ENCODE measurements at regions not wholly inside any gene's neighbourhood (a gene's known extent, or its start where the extent isn't known, plus 50 kb on each side); places are given as distances from the start of the nearest gene placed in this dataset.

GRCh38 chr14:46399049-46399448 is 252.5 kb downstream of the RPL10L start:
- H3K36me3 ChIP-seq (ENCODE audit: control insufficient read depth, insufficient read depth, low read length), result no peaks in the 10 kb centered on the region
- no peaks in the 10 kb centered on the region for H3K27me3 ChIP-seq (replicated peaks; ENCODE audit: control insufficient read depth, insufficient read depth, low read length)
- no peak overlapping the region for H3K4me3 ChIP-seq (replicated peaks; ENCODE audit: low read depth, low read length)
- no peak for TF ChIP-seq CTCF (IDR thresholded peaks at IDR 0.05; ENCODE audit: insufficient read depth, low read length, poor library complexity, severe bottlenecking)
- no peak for DNase-seq (ENCODE audit: extremely low read depth, insufficient read length)

- no peak overlapping the region for H3K4me3 ChIP-seq (replicated peaks; ENCODE audit: low read depth, low read length)
- DNase-seq (ENCODE audit: extremely low read depth, insufficient read length), result no peak
- H3K36me3 ChIP-seq (ENCODE audit: control insufficient read depth, insufficient read depth, low read length), result no peaks in the 10 kb centered on the region
- no peak for TF ChIP-seq CTCF (IDR thresholded peaks at IDR 0.05; ENCODE audit: insufficient read depth, low read length, poor library complexity, severe bottlenecking)
- H3K27me3 ChIP-seq (replicated peaks; ENCODE audit: control insufficient read depth, insufficient read depth, low read length), result no peaks in the 10 kb centered on the region
These were observed 267.0 kb downstream of the RPL10L start for GRCh38 chr14:46384611-46385010.

GRCh38 chr14:46381674-46382073 is 269.9 kb downstream of the RPL10L start:
- DNase-seq (ENCODE audit: extremely low read depth, insufficient read length), result no peak
- Histone ChIP-seq H3K27me3 (replicated peaks; ENCODE audit: control insufficient read depth, insufficient read depth, low read length) (no peaks in the 10 kb centered on the region), H3K4me3 (replicated peaks; ENCODE audit: low read depth, low read length) (no peak overlapping the region), H3K36me3 (ENCODE audit: control insufficient read depth, insufficient read depth, low read length) (no peaks in the 10 kb centered on the region)
- TF ChIP-seq CTCF (IDR thresholded peaks at IDR 0.05; ENCODE audit: insufficient read depth, low read length, poor library complexity, severe bottlenecking), result no peak

- no peak for TF ChIP-seq CTCF (IDR thresholded peaks at IDR 0.05; ENCODE audit: insufficient read depth, low read length, poor library complexity, severe bottlenecking)
- no peaks in the 10 kb centered on the region for H3K27me3 ChIP-seq (replicated peaks; ENCODE audit: control insufficient read depth, insufficient read depth, low read length)
- no peak for DNase-seq (ENCODE audit: extremely low read depth, insufficient read length)
- no peaks in the 10 kb centered on the region for H3K36me3 ChIP-seq (ENCODE audit: control insufficient read depth, insufficient read depth, low read length)
- H3K4me3 ChIP-seq (replicated peaks; ENCODE audit: low read depth, low read length), result no peak overlapping the region
These were observed 273.3 kb downstream of the RPL10L start for GRCh38 chr14:46378248-46378647.

DNA sequence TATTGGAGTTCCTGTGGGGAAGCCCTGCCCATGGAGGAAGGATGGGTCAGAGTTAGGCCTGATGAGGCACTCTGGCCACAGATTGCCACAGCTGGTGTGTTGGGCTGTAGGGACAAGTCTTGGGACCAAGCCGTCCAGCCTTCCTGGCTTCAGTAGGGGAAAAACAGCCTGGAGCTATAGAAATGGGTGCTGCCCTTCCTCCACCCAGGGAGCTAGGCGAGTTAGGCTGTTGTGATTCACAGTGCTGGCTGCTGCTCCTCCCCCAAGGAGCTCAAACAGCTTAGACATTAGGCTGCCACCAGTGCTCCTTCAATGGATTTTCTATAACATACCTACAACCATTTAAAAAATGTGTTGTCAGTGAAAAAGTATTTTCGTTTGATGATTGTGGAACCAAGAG is 274.3 kb downstream of the RPL10L start:
- no peaks in the 10 kb centered on the region for H3K36me3 ChIP-seq (ENCODE audit: control insufficient read depth, insufficient read depth, low read length)
- no peaks in the 10 kb centered on the region for H3K27me3 ChIP-seq (replicated peaks; ENCODE audit: control insufficient read depth, insufficient read depth, low read length)
- no peak for TF ChIP-seq CTCF (IDR thresholded peaks at IDR 0.05; ENCODE audit: insufficient read depth, low read length, poor library complexity, severe bottlenecking)
- no peak for DNase-seq (ENCODE audit: extremely low read depth, insufficient read length)
- no peak overlapping the region for H3K4me3 ChIP-seq (replicated peaks; ENCODE audit: low read depth, low read length)

DNA sequence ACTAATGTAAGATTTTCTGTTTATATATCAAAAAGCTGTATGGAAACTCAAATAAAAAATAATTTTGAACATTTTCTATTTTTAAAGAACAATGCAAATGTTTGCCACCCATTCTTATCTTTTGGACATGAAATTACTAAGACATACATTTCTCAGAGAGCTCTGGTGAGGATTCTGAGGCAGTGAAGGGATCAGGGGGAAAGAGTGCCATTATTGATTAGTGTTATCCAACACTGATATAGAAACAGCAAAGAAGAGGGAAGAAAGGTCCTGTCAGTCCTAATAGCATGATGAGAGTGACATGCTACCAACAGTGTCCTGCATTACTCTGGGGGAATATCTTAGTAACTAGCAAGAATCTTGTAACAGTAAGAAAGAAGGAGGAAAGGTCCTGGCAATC is 282.2 kb downstream of the RPL10L start:
- Histone ChIP-seq H3K4me3 (replicated peaks; ENCODE audit: low read depth, low read length) (no peak overlapping the region), H3K27me3 (replicated peaks; ENCODE audit: control insufficient read depth, insufficient read depth, low read length) (no peaks in the 10 kb centered on the region), H3K36me3 (ENCODE audit: control insufficient read depth, insufficient read depth, low read length) (no peaks in the 10 kb centered on the region)
- no peak for TF ChIP-seq CTCF (IDR thresholded peaks at IDR 0.05; ENCODE audit: insufficient read depth, low read length, poor library complexity, severe bottlenecking)
- DNase-seq (ENCODE audit: extremely low read depth, insufficient read length), result no peak
